Fibroblast of pulmonary artery (primary cell): ENCODE measurements at regions not wholly inside any gene's neighbourhood (a gene's known extent, or its start where the extent isn't known, plus 50 kb on each side); places are given as distances from the start of the nearest gene placed in this dataset.
"Not testable (repeated sequence)": the region's sequence is repeated elsewhere in the genome, so short reads cannot be mapped to it uniquely, and the experiment has no call there.

Experiments
- DNase-seq: peaks from one replicate; pipeline ENCODE4 v3.0.0-alpha.2; 2010; ENCODE audit warnings: low read depth
- H3K4me3 ChIP-seq: replicated peaks from 2 replicates; pipeline ENCODE4 v1.5.1; 2011; ENCODE audit warnings: low read depth, mild to moderate bottlenecking, control low read depth, low read length, moderate library complexity
- TF ChIP-seq, protein P1 (sequence below): IDR thresholded peaks from 2 replicates; pipeline ENCODE4 v1.5.1; 2011; ENCODE audit warnings: mild to moderate bottlenecking, control low read depth, low read length, inconsistent platforms; ENCODE audit errors: missing control alignments

GRCh38 chrX:28127662-28128061 is 146.4 kb upstream of the DCAF8L1 start:
- TF ChIP-seq, protein P1, sequence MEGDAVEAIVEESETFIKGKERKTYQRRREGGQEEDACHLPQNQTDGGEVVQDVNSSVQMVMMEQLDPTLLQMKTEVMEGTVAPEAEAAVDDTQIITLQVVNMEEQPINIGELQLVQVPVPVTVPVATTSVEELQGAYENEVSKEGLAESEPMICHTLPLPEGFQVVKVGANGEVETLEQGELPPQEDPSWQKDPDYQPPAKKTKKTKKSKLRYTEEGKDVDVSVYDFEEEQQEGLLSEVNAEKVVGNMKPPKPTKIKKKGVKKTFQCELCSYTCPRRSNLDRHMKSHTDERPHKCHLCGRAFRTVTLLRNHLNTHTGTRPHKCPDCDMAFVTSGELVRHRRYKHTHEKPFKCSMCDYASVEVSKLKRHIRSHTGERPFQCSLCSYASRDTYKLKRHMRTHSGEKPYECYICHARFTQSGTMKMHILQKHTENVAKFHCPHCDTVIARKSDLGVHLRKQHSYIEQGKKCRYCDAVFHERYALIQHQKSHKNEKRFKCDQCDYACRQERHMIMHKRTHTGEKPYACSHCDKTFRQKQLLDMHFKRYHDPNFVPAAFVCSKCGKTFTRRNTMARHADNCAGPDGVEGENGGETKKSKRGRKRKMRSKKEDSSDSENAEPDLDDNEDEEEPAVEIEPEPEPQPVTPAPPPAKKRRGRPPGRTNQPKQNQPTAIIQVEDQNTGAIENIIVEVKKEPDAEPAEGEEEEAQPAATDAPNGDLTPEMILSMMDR, result no peak
- DNase-seq, result no peak
- no peak overlapping the region for H3K4me3 ChIP-seq

GRCh38 chrX:28126886-28127285 is 145.6 kb upstream of the DCAF8L1 start:
- DNase-seq, result no peak
- no peak overlapping the region for H3K4me3 ChIP-seq
- TF ChIP-seq, protein P1, result no peak

DNA sequence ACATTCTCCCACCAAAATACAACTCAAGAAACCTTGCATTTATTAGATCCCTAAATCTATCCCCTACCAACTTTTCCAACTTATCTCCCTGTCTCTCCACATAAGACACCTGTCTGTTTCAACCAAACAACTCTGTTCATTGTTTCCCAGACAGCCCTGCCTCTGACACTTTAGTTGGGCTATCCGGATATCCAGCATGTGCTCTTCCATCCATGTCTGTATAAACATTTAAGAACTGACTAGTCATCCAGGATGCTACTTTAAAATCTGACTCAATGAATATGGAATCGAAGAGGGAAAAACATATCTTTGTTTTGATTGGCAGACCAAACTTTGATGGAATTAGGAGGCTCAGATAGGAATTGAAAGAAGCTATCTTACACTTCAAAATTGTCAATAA is 143.2 kb upstream of the DCAF8L1 start:
- DNase-seq, result no peak
- H3K4me3 ChIP-seq, result no peak overlapping the region
- TF ChIP-seq, protein P1, result no peak

- H3K4me3 ChIP-seq, DNase-seq: not testable (repeated sequence)
Observed at GRCh38 chrX:28120580-28121245, 139.5 kb upstream of the DCAF8L1 start.

DNA sequence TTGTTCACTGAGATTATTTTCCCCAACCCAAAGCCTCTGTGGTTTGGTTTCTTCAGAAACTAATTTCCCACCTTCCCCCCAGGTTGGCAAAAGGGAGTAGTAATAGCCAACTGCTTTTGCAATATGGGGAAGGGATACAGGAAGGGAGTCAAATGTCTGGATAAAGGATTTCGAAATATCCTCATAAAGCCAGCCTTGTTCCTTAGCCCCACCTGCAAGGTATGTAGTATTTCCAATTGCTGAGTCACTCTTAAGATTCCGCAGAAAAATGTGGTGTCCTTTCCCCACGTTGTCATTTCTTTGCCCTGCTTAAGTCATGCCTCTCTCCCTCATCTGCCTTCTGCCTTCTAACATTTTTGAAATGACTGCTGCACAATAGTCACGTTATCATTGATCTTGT is 138.8 kb upstream of the DCAF8L1 start:
- no peak overlapping the region for H3K4me3 ChIP-seq
- DNase-seq, result no peak
- TF ChIP-seq, protein P1, result no peak

- H3K4me3 ChIP-seq, result no peak overlapping the region
- no peak for DNase-seq
Observed at GRCh38 chrX:28108186-28108945, 127.1 kb upstream of the DCAF8L1 start.

DNA sequence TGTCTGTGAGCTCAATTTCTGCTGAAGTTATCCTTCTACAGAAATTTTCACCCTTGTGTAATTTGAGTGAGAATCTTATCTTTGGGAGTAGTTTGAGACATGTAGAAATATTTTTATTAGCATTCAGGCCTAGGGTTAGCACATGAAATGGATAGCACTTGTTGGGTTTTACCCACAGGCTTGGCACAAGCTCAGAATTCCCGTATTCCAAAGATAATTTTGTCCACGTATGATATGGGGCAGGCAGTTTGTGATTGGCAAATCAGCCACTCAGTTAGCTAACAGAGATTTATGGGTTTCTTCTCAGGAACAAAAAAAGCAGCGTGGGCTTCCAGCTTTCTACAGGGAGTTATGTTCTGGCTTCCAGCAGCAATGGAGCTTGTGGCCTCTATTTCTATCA is 117.9 kb upstream of the DCAF8L1 start:
- H3K4me3 ChIP-seq, result no peak overlapping the region
- peak; percentile 31 for DNase-seq
- TF ChIP-seq, protein P1, result no peak

More at GRCh38 chrX:28108186-28108945, 127.1 kb upstream of the DCAF8L1 start:
- TF ChIP-seq, protein P1, result no peak
